CD14-positive monocyte (primary cell): ENCODE measurements at regions not wholly inside any gene's neighbourhood (a gene's known extent, or its start where the extent isn't known, plus 50 kb on each side); places are given as distances from the start of the nearest gene placed in this dataset.

Experiments used
- DNase-seq, 3 donors: peaks; one replicate each; pipeline ENCODE4 v3.0.0-alpha.2; 2011 to 2022
- H2AFZ ChIP-seq: 2 replicates; pipeline ENCODE4 v1.6.0; 2012; ENCODE audit warnings: mild to moderate bottlenecking, low read depth, low read length, inconsistent platforms; ENCODE audit not compliant: insufficient read depth, poor library complexity, severe bottlenecking
- H3K27ac ChIP-seq, 2 donors: 1 replicate in 1 of 2; 2 replicates in 1 of 2; pipeline ENCODE4 v1.5.1; 2012 to 2013; ENCODE audit warnings: low read length in 2 of 2, control low read depth in 1 of 2, inconsistent platforms in 1 of 2, low read depth in 1 of 2, mild to moderate bottlenecking in 1 of 2
- H3K27me3 ChIP-seq, 2 donors: one replicate each; pipeline versions ENCODE4 v1.6.0 to v1.6.1; 2011 to 2013; ENCODE audit warnings: low read length in 2 of 2; ENCODE audit not compliant: control insufficient read depth in 2 of 2, insufficient read depth in 2 of 2
- H3K36me3 ChIP-seq, 2 donors: replicated peaks in 1 of 2; 1 replicate in 1 of 2; 2 replicates in 1 of 2; pipeline versions ENCODE4 v1.5.1 to v1.6.1; 2012 to 2013; ENCODE audit warnings: low read length in 2 of 2, control low read depth in 1 of 2, inconsistent platforms in 1 of 2, mild to moderate bottlenecking in 1 of 2; ENCODE audit not compliant: insufficient read depth in 2 of 2, control insufficient read depth in 1 of 2
- H3K4me1 ChIP-seq, 2 donors: 1 replicate in 1 of 2; 2 replicates in 1 of 2; pipeline versions ENCODE4 v1.5.1 to v1.6.1; 2012 to 2013; ENCODE audit warnings: low read length in 2 of 2, control low read depth in 1 of 2, inconsistent platforms in 1 of 2, mild to moderate bottlenecking in 1 of 2, moderate library complexity in 1 of 2; ENCODE audit not compliant: insufficient read depth in 2 of 2, control insufficient read depth in 1 of 2
- H3K4me2 ChIP-seq: replicated peaks from 2 replicates; pipeline ENCODE3; 2012; ENCODE audit warnings: low read length, moderate library complexity, mild to moderate bottlenecking; ENCODE audit not compliant: poor library complexity, severe bottlenecking; ENCODE audit errors: extremely low read depth
- H3K4me3 ChIP-seq, 3 experiments: fragments of 200-600 bp in 1 of 3; sonication (generic) in 1 of 3; replicated peaks in 1 of 3; 1 replicate in 2 of 3; 2 replicates in 1 of 3; pipeline ENCODE4 v1.5.1; 2011 to 2013; ENCODE audit warnings: low read length in 3 of 3, mild to moderate bottlenecking in 3 of 3, control low read depth in 2 of 3, low read depth in 2 of 3, inconsistent platforms in 1 of 3, moderate library complexity in 1 of 3
- H3K79me2 ChIP-seq: 2 replicates; pipeline ENCODE4 v1.6.0; 2012; ENCODE audit warnings: mild to moderate bottlenecking, control low read depth, inconsistent platforms, low read length, moderate library complexity; ENCODE audit not compliant: insufficient read depth
- H3K9ac ChIP-seq: 2 replicates; pipeline ENCODE4 v1.6.0; 2017; ENCODE audit warnings: low read length, mild to moderate bottlenecking; ENCODE audit not compliant: insufficient read depth, poor library complexity, severe bottlenecking
- H3K9me3 ChIP-seq, 2 donors: replicated peaks in 1 of 2; 1 replicate in 1 of 2; 2 replicates in 1 of 2; pipeline versions ENCODE4 v1.5.1 to v1.6.1; 2012 to 2013; ENCODE audit warnings: low read length in 2 of 2, control low read depth in 1 of 2; ENCODE audit not compliant: control insufficient read depth in 1 of 2, insufficient read depth in 1 of 2
- H4K20me1 ChIP-seq: 2 replicates; pipeline ENCODE4 v1.6.0; 2012; ENCODE audit warnings: mild to moderate bottlenecking, low read length, control low read depth, moderate library complexity; ENCODE audit not compliant: insufficient read depth
- H3K27ac Mint-ChIP-seq, 7 donors: one replicate each; pipeline ENCODE4 v1.8.0; 2020; ENCODE audit warnings: mild to moderate bottlenecking in 7 of 7, mixed read lengths in 7 of 7, moderate library complexity in 6 of 7, inconsistent platforms in 2 of 7
- H3K27me3 Mint-ChIP-seq, 3 donors: one replicate each; pipeline ENCODE4 v1.8.0; 2021 to 2022; ENCODE audit warnings: low read depth in 3 of 3, mild to moderate bottlenecking in 3 of 3, mixed read lengths in 3 of 3, moderate library complexity in 3 of 3, inconsistent platforms in 1 of 3
- H3K36me3 Mint-ChIP-seq, 2 donors: one replicate each; pipeline ENCODE4 v1.8.0; 2020; ENCODE audit warnings: mixed read lengths in 2 of 2, inconsistent platforms in 1 of 2, mild to moderate bottlenecking in 1 of 2
- H3K4me1 Mint-ChIP-seq: one replicate; pipeline ENCODE4 v1.8.0; 2020; ENCODE audit warnings: mild to moderate bottlenecking, mixed read lengths
- H3K4me3 Mint-ChIP-seq, 2 donors: one replicate each; pipeline ENCODE4 v1.8.0; 2020; ENCODE audit warnings: mild to moderate bottlenecking in 2 of 2, mixed read lengths in 2 of 2, moderate library complexity in 1 of 2
- H3K9me3 Mint-ChIP-seq, 7 donors: one replicate each; pipeline ENCODE4 v1.8.0; 2020 to 2022; ENCODE audit warnings: mixed read lengths in 7 of 7, mild to moderate bottlenecking in 6 of 7, moderate library complexity in 6 of 7, inconsistent platforms in 2 of 7
- WGBS: methylation state at CpG from one replicate; pipeline ENCODE4 v1.1.5; 2013; ENCODE audit warnings: missing lambda C conversion rate; ENCODE audit not compliant: insufficient coverage; 5-methylcytosine and 5-hydroxymethylcytosine counted together
- intact Hi-C, 2 donors: fragments of 100-400 bp; cut with micrococcal nuclease; formaldehyde crosslinking; loops; one replicate each; pipeline versions ENCODE4 v1.15.0 to v1.15.1; 2023
- TF ChIP-seq, protein P1 (sequence below): fragments of 200-600 bp; IDR thresholded peaks from one replicate; pipeline ENCODE4 v1.8.0; 2022; ENCODE audit warnings: antibody characterized with exemption, mild to moderate bottlenecking

- no peaks in the 10 kb centered on the region for H3K27me3 Mint-ChIP-seq
- H3K27ac ChIP-seq = no peak overlapping the region
- TF ChIP-seq, protein P1, sequence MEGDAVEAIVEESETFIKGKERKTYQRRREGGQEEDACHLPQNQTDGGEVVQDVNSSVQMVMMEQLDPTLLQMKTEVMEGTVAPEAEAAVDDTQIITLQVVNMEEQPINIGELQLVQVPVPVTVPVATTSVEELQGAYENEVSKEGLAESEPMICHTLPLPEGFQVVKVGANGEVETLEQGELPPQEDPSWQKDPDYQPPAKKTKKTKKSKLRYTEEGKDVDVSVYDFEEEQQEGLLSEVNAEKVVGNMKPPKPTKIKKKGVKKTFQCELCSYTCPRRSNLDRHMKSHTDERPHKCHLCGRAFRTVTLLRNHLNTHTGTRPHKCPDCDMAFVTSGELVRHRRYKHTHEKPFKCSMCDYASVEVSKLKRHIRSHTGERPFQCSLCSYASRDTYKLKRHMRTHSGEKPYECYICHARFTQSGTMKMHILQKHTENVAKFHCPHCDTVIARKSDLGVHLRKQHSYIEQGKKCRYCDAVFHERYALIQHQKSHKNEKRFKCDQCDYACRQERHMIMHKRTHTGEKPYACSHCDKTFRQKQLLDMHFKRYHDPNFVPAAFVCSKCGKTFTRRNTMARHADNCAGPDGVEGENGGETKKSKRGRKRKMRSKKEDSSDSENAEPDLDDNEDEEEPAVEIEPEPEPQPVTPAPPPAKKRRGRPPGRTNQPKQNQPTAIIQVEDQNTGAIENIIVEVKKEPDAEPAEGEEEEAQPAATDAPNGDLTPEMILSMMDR = no peak
- H3K27me3 ChIP-seq = no peaks in the 10 kb centered on the region
- no peak for DNase-seq
- no peak overlapping the region for H3K9ac ChIP-seq
- no peaks in the 10 kb centered on the region for H3K36me3 ChIP-seq
- no peaks in the 10 kb centered on the region for H4K20me1 ChIP-seq
- H3K4me1 Mint-ChIP-seq = peaks cover 3% of the 10 kb centered on the region
- H3K36me3 Mint-ChIP-seq = no peaks in the 10 kb centered on the region
- no peak overlapping the region for H3K4me3 Mint-ChIP-seq
- no peak overlapping the region for H3K27ac Mint-ChIP-seq
- H3K9me3 ChIP-seq = no peaks in the 10 kb centered on the region
- no peaks in the 10 kb centered on the region for H3K79me2 ChIP-seq
- H3K4me1 ChIP-seq = no peaks in the 10 kb centered on the region
- no peaks in the 10 kb centered on the region for H3K9me3 Mint-ChIP-seq
- no peak overlapping the region for H3K4me3 ChIP-seq
- WGBS = no CpG with 5 or more reads among the region's 1 CpG
- intact Hi-C loops = no loop called here
- no peak overlapping the region for H2AFZ ChIP-seq
- no peak overlapping the region for H3K4me2 ChIP-seq
These were observed 56.9 kb upstream of the CXCL8 start for GRCh38 chr4:73683456-73683855.

DNA sequence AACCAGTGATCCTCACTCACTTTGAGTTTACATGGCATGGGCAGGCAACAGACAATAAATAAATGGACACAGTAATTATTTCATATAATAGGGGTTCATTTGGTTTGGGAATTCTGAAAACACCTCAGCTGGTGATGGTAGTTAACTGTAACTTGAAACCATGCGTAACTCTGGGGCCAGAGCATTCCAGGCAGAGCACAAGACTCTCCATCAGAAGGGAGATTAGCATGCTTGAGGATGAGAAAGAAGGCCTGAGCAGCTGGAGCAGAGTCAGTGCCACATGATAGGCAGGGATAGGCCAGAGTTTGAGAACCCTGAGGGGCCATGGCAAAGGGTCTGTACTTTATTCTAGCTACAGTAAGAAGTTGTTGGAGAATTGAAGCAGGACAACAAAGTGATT, 56.3 kb upstream of the CXCL8 start:
- no peaks in the 10 kb centered on the region for H3K79me2 ChIP-seq
- H3K27me3 Mint-ChIP-seq = no peaks in the 10 kb centered on the region
- no peaks in the 10 kb centered on the region for H4K20me1 ChIP-seq
- H3K36me3 ChIP-seq = no peaks in the 10 kb centered on the region
- WGBS = no CpG with 5 or more reads among the region's 1 CpG
- intact Hi-C loops = no loop called here
- peaks cover 3% of the 10 kb centered on the region for H3K4me1 Mint-ChIP-seq
- H3K27ac ChIP-seq = no peak overlapping the region
- H3K27ac Mint-ChIP-seq = no peak overlapping the region
- no peaks in the 10 kb centered on the region for H3K4me1 ChIP-seq
- no peak overlapping the region for H3K9ac ChIP-seq
- H3K9me3 ChIP-seq = no peaks in the 10 kb centered on the region
- DNase-seq = no peak
- no peaks in the 10 kb centered on the region for H3K9me3 Mint-ChIP-seq
- no peaks in the 10 kb centered on the region for H3K36me3 Mint-ChIP-seq
- TF ChIP-seq, protein P1 = no peak
- no peak overlapping the region for H3K4me2 ChIP-seq
- no peak overlapping the region for H2AFZ ChIP-seq
- no peak overlapping the region for H3K4me3 ChIP-seq
- no peak overlapping the region for H3K4me3 Mint-ChIP-seq
- H3K27me3 ChIP-seq = no peaks in the 10 kb centered on the region
